GM23338 (cell line): ENCODE measurements at regions not wholly inside any gene's neighbourhood (a gene's known extent, or its start where the extent isn't known, plus 50 kb on each side); places are given as distances from the start of the nearest gene placed in this dataset.
"Not testable (repeated sequence)": the region's sequence is repeated elsewhere in the genome, so short reads cannot be mapped to it uniquely, and the experiment has no call there.

Experiments used
- ATAC-seq: fragments of 200-7000 bp; cut with Tn5 transposase; 3 replicates; pipeline ENCODE4 v1.9.1; 2020
- DNase-seq: peaks from one replicate; pipeline ENCODE4 v3.0.0-alpha.2; 2015; ENCODE audit warnings: low spot score
- H2AFZ ChIP-seq: fragments of 200-600 bp; sonication (generic); 2 replicates; pipeline ENCODE4 v1.8.0; 2016; ENCODE audit warnings: antibody characterized with exemption, mild to moderate bottlenecking, moderate library complexity
- H3F3A ChIP-seq: fragments of 200-600 bp; sonication (generic); replicated peaks from 2 replicates; pipeline ENCODE4 v1.8.0; 2017; ENCODE audit warnings: antibody characterized with exemption, mixed run types, low read depth
- H3K27ac ChIP-seq: fragments of 200-600 bp; sonication (generic); 2 replicates; pipeline ENCODE4 v1.6.1; 2016; ENCODE audit warnings: low read depth
- H3K27me3 ChIP-seq: fragments of 200-600 bp; sonication (generic); 2 replicates; pipeline ENCODE4 v1.8.0; 2016; ENCODE audit warnings: mild to moderate bottlenecking, mixed run types, moderate library complexity; ENCODE audit not compliant: insufficient read depth
- H3K36me3 ChIP-seq: fragments of 200-600 bp; sonication (generic); 2 replicates; pipeline ENCODE4 v1.8.0; 2016; ENCODE audit warnings: mild to moderate bottlenecking; ENCODE audit not compliant: insufficient read depth
- H3K4me1 ChIP-seq: fragments of 200-600 bp; sonication (generic); 2 replicates; pipeline ENCODE4 v1.8.0; 2016; ENCODE audit warnings: mild to moderate bottlenecking, moderate library complexity; ENCODE audit not compliant: insufficient read depth
- H3K4me2 ChIP-seq: fragments of 200-600 bp; sonication (generic); 2 replicates; pipeline ENCODE4 v1.7.1; 2017; ENCODE audit warnings: mixed run types
- H3K4me3 ChIP-seq: fragments of 200-600 bp; sonication (generic); 2 replicates; pipeline ENCODE4 v1.6.1; 2016; ENCODE audit warnings: mixed run types
- H3K79me2 ChIP-seq: fragments of 200-600 bp; sonication (generic); replicated peaks from 2 replicates; pipeline ENCODE4 v1.8.0; 2017; ENCODE audit warnings: mild to moderate bottlenecking; ENCODE audit not compliant: insufficient read depth
- H3K9me2 ChIP-seq: fragments of 200-600 bp; sonication (generic); 2 replicates; pipeline ENCODE4 v1.8.0; 2017; ENCODE audit not compliant: insufficient read depth
- H4K20me1 ChIP-seq: fragments of 200-600 bp; sonication (generic); replicated peaks from 2 replicates; pipeline ENCODE4 v1.8.0; 2017; ENCODE audit warnings: mild to moderate bottlenecking; ENCODE audit not compliant: insufficient read depth
- H3K27ac Mint-ChIP-seq: 2 replicates; pipeline ENCODE4 v1.8.0; 2020; ENCODE audit warnings: inconsistent platforms, mild to moderate bottlenecking, moderate library complexity, mixed read lengths
- H3K27me3 Mint-ChIP-seq: 3 replicates; pipeline ENCODE4 v1.8.0; 2022; ENCODE audit warnings: low read depth, mild to moderate bottlenecking, moderate library complexity, mixed read lengths, inconsistent platforms; ENCODE audit not compliant: insufficient read depth, poor library complexity
- H3K36me3 Mint-ChIP-seq: 3 replicates; pipeline ENCODE4 v1.8.0; 2021; ENCODE audit warnings: low read depth, mild to moderate bottlenecking, inconsistent platforms, moderate library complexity, mixed read lengths
- H3K4me1 Mint-ChIP-seq: 3 replicates; pipeline ENCODE4 v1.8.0; 2020; ENCODE audit warnings: mild to moderate bottlenecking, inconsistent platforms, mixed read lengths
- H3K4me3 Mint-ChIP-seq: 3 replicates; pipeline ENCODE4 v1.8.0; 2021; ENCODE audit warnings: moderate library complexity, mild to moderate bottlenecking, inconsistent platforms, mixed read lengths
- H3K9me3 Mint-ChIP-seq: 3 replicates; pipeline ENCODE4 v1.8.0; 2020; ENCODE audit warnings: moderate library complexity, mild to moderate bottlenecking, inconsistent platforms, mixed read lengths
- CREB1 ChIP-seq: fragments of 250-450 bp; sonication (Bioruptor Pico); IDR thresholded peaks from 2 replicates; pipeline ENCODE4 v1.5.0; 2020; ENCODE audit warnings: low read depth, mild to moderate bottlenecking, moderate library complexity
- EZH2 ChIP-seq: fragments of 200-600 bp; sonication (generic); IDR thresholded peaks from one replicate; pipeline ENCODE4 v1.8.0; 2017; ENCODE audit warnings: antibody characterized with exemption, mild to moderate bottlenecking, low read depth; ENCODE audit not compliant: unreplicated experiment
- EZH2phosphoT487 ChIP-seq: fragments of 200-600 bp; sonication (generic); IDR thresholded peaks from one replicate; pipeline ENCODE4 v1.8.1; 2018; ENCODE audit warnings: antibody characterized with exemption; ENCODE audit not compliant: unreplicated experiment
- NANOG ChIP-seq: IDR thresholded peaks from 2 replicates; pipeline ENCODE4 v1.6.1; 2016; ENCODE audit warnings: antibody characterized with exemption, borderline replicate concordance
- POLR2AphosphoS5 ChIP-seq: IDR thresholded peaks from 2 replicates; pipeline ENCODE4 v1.6.1; 2016; ENCODE audit warnings: antibody characterized with exemption, low read depth
- ZNF331 ChIP-seq: fragments of 250-450 bp; sonication (Bioruptor Pico); IDR thresholded peaks from 2 replicates; pipeline ENCODE4 v1.5.0; 2020; ENCODE audit warnings: low read depth, mild to moderate bottlenecking, moderate library complexity
- TF ChIP-seq, protein P1 (sequence below): fragments of 250-450 bp; sonication (Bioruptor Pico); IDR thresholded peaks from 2 replicates; pipeline ENCODE4 v1.5.0; 2020; ENCODE audit warnings: mild to moderate bottlenecking, moderate library complexity

- TF ChIP-seq ZNF331 (CRISPR knock-in tag) = no peak
- TF ChIP-seq NANOG = no peak
- no peak for TF ChIP-seq EZH2
- TF ChIP-seq POLR2AphosphoS5 = no peak
Measured at GRCh38 chr4:111960241-111960667, 185.0 kb upstream of the FAM241A start (continued).

DNA sequence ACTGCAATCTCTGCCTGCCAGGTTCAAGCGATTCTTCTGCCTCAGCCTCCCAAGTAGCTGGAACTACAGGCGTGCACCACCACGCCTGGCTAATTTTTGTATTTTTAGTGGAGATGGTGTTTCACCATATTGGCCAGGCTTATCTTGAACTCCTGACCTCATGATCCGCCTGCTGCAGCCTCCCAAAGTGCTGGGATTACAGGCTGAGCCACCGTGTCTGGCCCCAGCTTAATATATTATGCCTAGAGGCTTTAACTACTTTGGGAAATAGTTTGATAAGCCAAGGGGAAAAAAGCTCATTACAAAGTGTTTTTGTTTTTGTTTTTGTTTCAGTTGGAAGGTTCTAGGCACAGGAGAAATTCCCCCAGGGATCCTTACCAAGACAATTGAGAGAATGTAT is 184.2 kb upstream of the FAM241A start:
- H3K9me2 ChIP-seq, ATAC-seq, H3F3A ChIP-seq, H2AFZ ChIP-seq, H3K9me3 Mint-ChIP-seq, H3K79me2 ChIP-seq, H3K4me1 Mint-ChIP-seq, H3K27ac ChIP-seq, H3K4me3 ChIP-seq, H3K36me3 ChIP-seq, DNase-seq, H4K20me1 ChIP-seq, H3K4me2 ChIP-seq, H3K4me3 Mint-ChIP-seq, H3K27ac Mint-ChIP-seq, H3K4me1 ChIP-seq, H3K27me3 Mint-ChIP-seq, H3K36me3 Mint-ChIP-seq, H3K27me3 ChIP-seq: not testable (repeated sequence)

GRCh38 chr4:111961809-111962208 is 183.4 kb upstream of the FAM241A start:
- no peak overlapping the region for H2AFZ ChIP-seq
- no peaks in the 10 kb centered on the region for H3K4me1 Mint-ChIP-seq

More at GRCh38 chr4:111961809-111962208, 183.4 kb upstream of the FAM241A start:
- Histone ChIP-seq H3K4me1 (no peaks in the 10 kb centered on the region), H3K27me3 (no peaks in the 10 kb centered on the region), H3K4me3 (no peak overlapping the region), H4K20me1 (no peaks in the 10 kb centered on the region), H3K36me3 (no peaks in the 10 kb centered on the region), H3K4me2 (no peak overlapping the region), H3K9me2 (no peaks in the 10 kb centered on the region), H3F3A (no peaks in the 10 kb centered on the region), H3K27ac (no peak overlapping the region), H3K79me2 (no peaks in the 10 kb centered on the region)
- H3K4me3 Mint-ChIP-seq = no peak overlapping the region
- ATAC-seq = no peak
- no peaks in the 10 kb centered on the region for H3K9me3 Mint-ChIP-seq
- DNase-seq = no peak
- no peaks in the 10 kb centered on the region for H3K36me3 Mint-ChIP-seq
- H3K27ac Mint-ChIP-seq = no peak overlapping the region
- TF ChIP-seq EZH2 (no peak), POLR2AphosphoS5 (no peak), CREB1 (no peak), ZNF331 (CRISPR knock-in tag) (no peak), NANOG (no peak), EZH2phosphoT487 (no peak)
- TF ChIP-seq, protein P1, sequence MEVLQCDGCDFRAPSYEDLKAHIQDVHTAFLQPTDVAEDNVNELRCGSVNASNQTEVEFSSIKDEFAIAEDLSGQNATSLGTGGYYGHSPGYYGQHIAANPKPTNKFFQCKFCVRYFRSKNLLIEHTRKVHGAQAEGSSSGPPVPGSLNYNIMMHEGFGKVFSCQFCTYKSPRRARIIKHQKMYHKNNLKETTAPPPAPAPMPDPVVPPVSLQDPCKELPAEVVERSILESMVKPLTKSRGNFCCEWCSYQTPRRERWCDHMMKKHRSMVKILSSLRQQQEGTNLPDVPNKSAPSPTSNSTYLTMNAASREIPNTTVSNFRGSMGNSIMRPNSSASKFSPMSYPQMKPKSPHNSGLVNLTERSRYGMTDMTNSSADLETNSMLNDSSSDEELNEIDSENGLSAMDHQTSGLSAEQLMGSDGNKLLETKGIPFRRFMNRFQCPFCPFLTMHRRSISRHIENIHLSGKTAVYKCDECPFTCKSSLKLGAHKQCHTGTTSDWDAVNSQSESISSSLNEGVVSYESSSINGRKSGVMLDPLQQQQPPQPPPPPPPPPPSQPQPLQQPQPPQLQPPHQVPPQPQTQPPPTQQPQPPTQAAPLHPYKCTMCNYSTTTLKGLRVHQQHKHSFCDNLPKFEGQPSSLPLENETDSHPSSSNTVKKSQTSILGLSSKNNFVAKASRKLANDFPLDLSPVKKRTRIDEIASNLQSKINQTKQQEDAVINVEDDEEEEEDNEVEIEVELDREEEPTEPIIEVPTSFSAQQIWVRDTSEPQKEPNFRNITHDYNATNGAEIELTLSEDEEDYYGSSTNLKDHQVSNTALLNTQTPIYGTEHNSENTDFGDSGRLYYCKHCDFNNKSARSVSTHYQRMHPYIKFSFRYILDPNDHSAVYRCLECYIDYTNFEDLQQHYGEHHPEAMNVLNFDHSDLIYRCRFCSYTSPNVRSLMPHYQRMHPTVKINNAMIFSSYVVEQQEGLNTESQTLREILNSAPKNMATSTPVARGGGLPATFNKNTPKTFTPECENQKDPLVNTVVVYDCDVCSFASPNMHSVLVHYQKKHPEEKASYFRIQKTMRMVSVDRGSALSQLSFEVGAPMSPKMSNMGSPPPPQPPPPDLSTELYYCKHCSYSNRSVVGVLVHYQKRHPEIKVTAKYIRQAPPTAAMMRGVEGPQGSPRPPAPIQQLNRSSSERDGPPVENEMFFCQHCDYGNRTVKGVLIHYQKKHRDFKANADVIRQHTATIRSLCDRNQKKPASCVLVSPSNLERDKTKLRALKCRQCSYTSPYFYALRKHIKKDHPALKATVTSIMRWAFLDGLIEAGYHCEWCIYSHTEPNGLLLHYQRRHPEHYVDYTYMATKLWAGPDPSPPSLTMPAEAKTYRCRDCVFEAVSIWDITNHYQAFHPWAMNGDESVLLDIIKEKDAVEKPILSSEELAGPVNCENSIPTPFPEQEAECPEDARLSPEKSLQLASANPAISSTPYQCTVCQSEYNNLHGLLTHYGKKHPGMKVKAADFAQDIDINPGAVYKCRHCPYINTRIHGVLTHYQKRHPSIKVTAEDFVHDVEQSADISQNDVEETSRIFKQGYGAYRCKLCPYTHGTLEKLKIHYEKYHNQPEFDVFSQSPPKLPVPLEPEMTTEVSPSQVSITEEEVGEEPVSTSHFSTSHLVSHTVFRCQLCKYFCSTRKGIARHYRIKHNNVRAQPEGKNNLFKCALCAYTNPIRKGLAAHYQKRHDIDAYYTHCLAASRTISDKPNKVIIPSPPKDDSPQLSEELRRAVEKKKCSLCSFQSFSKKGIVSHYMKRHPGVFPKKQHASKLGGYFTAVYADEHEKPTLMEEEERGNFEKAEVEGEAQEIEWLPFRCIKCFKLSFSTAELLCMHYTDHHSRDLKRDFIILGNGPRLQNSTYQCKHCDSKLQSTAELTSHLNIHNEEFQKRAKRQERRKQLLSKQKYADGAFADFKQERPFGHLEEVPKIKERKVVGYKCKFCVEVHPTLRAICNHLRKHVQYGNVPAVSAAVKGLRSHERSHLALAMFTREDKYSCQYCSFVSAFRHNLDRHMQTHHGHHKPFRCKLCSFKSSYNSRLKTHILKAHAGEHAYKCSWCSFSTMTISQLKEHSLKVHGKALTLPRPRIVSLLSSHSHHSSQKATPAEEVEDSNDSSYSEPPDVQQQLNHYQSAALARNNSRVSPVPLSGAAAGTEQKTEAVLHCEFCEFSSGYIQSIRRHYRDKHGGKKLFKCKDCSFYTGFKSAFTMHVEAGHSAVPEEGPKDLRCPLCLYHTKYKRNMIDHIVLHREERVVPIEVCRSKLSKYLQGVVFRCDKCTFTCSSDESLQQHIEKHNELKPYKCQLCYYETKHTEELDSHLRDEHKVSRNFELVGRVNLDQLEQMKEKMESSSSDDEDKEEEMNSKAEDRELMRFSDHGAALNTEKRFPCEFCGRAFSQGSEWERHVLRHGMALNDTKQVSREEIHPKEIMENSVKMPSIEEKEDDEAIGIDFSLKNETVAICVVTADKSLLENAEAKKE = no peak
- H3K27me3 Mint-ChIP-seq = no peaks in the 10 kb centered on the region
